Gastrocnemius medialis (tissue), 4 donors: ENCODE measurements at regions not wholly inside any gene's neighbourhood (a gene's known extent, or its start where the extent isn't known, plus 50 kb on each side); places are given as distances from the start of the nearest gene placed in this dataset.

ENCODE experiments used
- POLR2A ChIP-seq, 2 donors: fragments of 450-650 bp; IDR thresholded peaks; one replicate each; pipeline ENCODE4 v1.6.1; 2017; ENCODE audit warnings: antibody characterized with exemption in 2 of 2, mild to moderate bottlenecking in 2 of 2, moderate library complexity in 2 of 2
- TF ChIP-seq, protein P1 (sequence below), 5 experiments: fragments of 450-650 bp in 3 of 5; fragments of 200-600 bp in 2 of 5; sonication (generic) in 2 of 5; IDR thresholded peaks in 4 of 5; conservative IDR thresholded peaks in 1 of 5; 1 replicate in 4 of 5; 2 replicates in 1 of 5; pipeline ENCODE4 v1.5.1; 2016 to 2019; ENCODE audit warnings: antibody characterized with exemption in 5 of 5, mild to moderate bottlenecking in 3 of 5, moderate library complexity in 3 of 5

DNA sequence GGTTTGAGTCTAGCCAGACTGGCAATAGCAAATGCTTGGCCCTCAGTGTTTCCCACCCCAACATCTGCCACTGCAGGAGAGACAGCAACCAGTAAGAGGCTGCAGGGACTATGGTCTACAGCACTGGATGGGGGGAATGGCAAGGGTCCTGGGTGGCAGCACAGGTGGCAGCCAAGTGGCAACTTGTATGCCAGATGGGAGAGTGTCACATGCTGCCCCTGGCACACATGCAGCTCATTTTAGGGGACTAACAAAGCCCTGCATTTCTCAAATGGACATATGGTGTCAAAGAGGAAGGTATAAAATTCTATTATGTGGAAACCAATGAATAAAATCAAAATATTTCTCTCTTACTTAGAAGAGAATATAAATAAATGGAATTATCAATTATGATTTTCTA is 298.7 kb upstream of the MARCKS start:
- TF ChIP-seq, protein P1, sequence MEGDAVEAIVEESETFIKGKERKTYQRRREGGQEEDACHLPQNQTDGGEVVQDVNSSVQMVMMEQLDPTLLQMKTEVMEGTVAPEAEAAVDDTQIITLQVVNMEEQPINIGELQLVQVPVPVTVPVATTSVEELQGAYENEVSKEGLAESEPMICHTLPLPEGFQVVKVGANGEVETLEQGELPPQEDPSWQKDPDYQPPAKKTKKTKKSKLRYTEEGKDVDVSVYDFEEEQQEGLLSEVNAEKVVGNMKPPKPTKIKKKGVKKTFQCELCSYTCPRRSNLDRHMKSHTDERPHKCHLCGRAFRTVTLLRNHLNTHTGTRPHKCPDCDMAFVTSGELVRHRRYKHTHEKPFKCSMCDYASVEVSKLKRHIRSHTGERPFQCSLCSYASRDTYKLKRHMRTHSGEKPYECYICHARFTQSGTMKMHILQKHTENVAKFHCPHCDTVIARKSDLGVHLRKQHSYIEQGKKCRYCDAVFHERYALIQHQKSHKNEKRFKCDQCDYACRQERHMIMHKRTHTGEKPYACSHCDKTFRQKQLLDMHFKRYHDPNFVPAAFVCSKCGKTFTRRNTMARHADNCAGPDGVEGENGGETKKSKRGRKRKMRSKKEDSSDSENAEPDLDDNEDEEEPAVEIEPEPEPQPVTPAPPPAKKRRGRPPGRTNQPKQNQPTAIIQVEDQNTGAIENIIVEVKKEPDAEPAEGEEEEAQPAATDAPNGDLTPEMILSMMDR (IDR thresholded peaks at IDR 0.05 in 4 of 5, conservative IDR thresholded peaks at IDR 0.05 in 1 of 5): no peak
- no peak for TF ChIP-seq POLR2A (IDR thresholded peaks at IDR 0.05)
